Heart left ventricle (tissue), 16 donors: ENCODE measurements at regions not wholly inside any gene's neighbourhood (a gene's known extent, or its start where the extent isn't known, plus 50 kb on each side); places are given as distances from the start of the nearest gene placed in this dataset.
A peak's percentile ranks its signal among the peaks of the same experiment; 100 is the strongest.

Experiments
- ATAC-seq, 4 donors: fragments of 200-7000 bp; cut with Tn5 transposase; one replicate each; pipeline ENCODE4 v1.9.1; 2020 to 2022; ENCODE audit warnings: moderate library complexity in 4 of 4, mild to moderate bottlenecking in 3 of 4, moderate number of reproducible peaks in 1 of 4
- DNase-seq, 5 donors: peaks; one replicate each; pipeline ENCODE4 v3.0.0-alpha.2; 2020
- H3K27ac ChIP-seq, 12 donors: fragments of 200-600 bp; sonication (generic) in 4 of 12; one replicate each; pipeline versions ENCODE4 v1.5.0 to v1.8.0; 2016 to 2022; ENCODE audit warnings: mild to moderate bottlenecking in 2 of 12
- H3K27me3 ChIP-seq, 9 donors: fragments of 200-600 bp; sonication (generic) in 2 of 9; one replicate each; pipeline versions ENCODE4 v1.5.1 to v1.8.0; 2016 to 2022; ENCODE audit warnings: mild to moderate bottlenecking in 3 of 9
- H3K36me3 ChIP-seq, 9 donors: fragments of 200-600 bp; sonication (generic) in 2 of 9; one replicate each; pipeline versions ENCODE4 v1.5.0 to v1.8.0; 2018 to 2022; ENCODE audit warnings: mild to moderate bottlenecking in 2 of 9
- H3K4me1 ChIP-seq, 12 donors: fragments of 200-600 bp; sonication (generic) in 4 of 12; one replicate each; pipeline versions ENCODE4 v1.5.0 to v1.8.0; 2016 to 2022; ENCODE audit warnings: mild to moderate bottlenecking in 3 of 12
- H3K4me3 ChIP-seq, 12 donors: fragments of 200-600 bp; sonication (generic) in 4 of 12; one replicate each; pipeline versions ENCODE4 v1.5.0 to v1.8.0; 2017 to 2022; ENCODE audit warnings: mild to moderate bottlenecking in 9 of 12, moderate library complexity in 4 of 12
- H3K9me3 ChIP-seq, 12 donors: fragments of 200-600 bp; sonication (generic) in 4 of 12; one replicate each; pipeline versions ENCODE4 v1.5.0 to v1.8.0; 2016 to 2022; ENCODE audit warnings: mild to moderate bottlenecking in 1 of 12
- POLR2A ChIP-seq, 2 donors: fragments of 450-650 bp; IDR thresholded peaks; one replicate each; pipeline ENCODE4 v1.6.1; 2017; ENCODE audit warnings: antibody characterized with exemption in 2 of 2, mild to moderate bottlenecking in 2 of 2, moderate library complexity in 2 of 2
- WGBS, 4 donors: extraction: QIAGEN DNeasy Blood & Tissue Kit in 2 of 4; methylation state at CpG; one replicate each; pipeline versions ENCODE4 v1.1.5 to v1.1.7; 2013 to 2018; 5-methylcytosine and 5-hydroxymethylcytosine counted together
- intact Hi-C, 10 donors: fragments of 100-400 bp; cut with DNase I; formaldehyde crosslinking; loops; one replicate each; pipeline versions ENCODE4 v1.11.1 to v1.14.2; 2022
- TF ChIP-seq, protein P1 (sequence below), 12 donors: fragments of 200-600 bp; sonication (generic) in 4 of 12; IDR thresholded peaks; one replicate each; pipeline versions ENCODE4 v1.5.0 to v1.8.0; 2018 to 2022; ENCODE audit warnings: antibody characterized with exemption in 12 of 12, mild to moderate bottlenecking in 5 of 12
- donor health status: ischemic (EF 13 %, LVEDD 7.1; RV severe dilation, severe dysfunction).
- donor health status: healthy with polysubstance abuse.
- donor health status: DM: no; HTN: yes; CAD: no.
- donor health status: DM: no; HTN: no; CAD: no.
- donor health status: ischemic (EF 25% LVEDD 6.9; RV normal size, moderate dysfunction).
- donor health status: ischemic (EF 25% LVEDD 5.7; RV mildly dilated, moderate dysfunction).
- donor health status: healthy.
- donor health status: DM: yes; HTN: yes; CAD: no.
- donor health status: ischemic (EF 35%, LVEDD 5.7; RV mildly dilated, moderate dysfunction).
- donor health status: nonischemic (EF 11% LVEDD 7.7; RV severe dilation, severe dysfunction).
- donor health status: DM: yes; HTN: yes; CAD: no.
- donor health status: PGD.
- donor health status: ischemic (EF 29% LVEDD 5.4; RV normal size, mild dysfunction).
- donor health status: nonischemic (EF 23%, LVEDD 6.1; RV moderate dilation, normal function).

DNA sequence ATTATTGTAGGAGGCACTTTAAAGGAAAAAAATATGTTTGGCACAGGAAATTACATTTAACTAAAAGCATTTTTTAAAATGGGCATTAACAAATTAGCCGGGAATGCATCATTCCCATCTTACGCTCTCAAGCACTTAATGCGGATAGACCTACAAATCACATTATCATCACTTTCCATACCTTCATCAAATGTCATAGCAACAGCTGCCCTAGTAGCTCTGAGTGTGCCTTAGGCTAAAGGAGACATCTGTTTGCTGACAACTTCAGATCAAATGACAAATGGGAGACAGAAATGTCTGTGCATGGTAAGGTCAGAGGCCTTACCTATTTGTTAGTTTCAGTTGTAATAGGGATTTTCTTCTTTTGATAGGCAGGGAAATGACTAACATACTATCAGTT is 773.2 kb upstream of the SLC10A2 start:
- no peak overlapping the region for H3K27ac ChIP-seq
- TF ChIP-seq, protein P1, sequence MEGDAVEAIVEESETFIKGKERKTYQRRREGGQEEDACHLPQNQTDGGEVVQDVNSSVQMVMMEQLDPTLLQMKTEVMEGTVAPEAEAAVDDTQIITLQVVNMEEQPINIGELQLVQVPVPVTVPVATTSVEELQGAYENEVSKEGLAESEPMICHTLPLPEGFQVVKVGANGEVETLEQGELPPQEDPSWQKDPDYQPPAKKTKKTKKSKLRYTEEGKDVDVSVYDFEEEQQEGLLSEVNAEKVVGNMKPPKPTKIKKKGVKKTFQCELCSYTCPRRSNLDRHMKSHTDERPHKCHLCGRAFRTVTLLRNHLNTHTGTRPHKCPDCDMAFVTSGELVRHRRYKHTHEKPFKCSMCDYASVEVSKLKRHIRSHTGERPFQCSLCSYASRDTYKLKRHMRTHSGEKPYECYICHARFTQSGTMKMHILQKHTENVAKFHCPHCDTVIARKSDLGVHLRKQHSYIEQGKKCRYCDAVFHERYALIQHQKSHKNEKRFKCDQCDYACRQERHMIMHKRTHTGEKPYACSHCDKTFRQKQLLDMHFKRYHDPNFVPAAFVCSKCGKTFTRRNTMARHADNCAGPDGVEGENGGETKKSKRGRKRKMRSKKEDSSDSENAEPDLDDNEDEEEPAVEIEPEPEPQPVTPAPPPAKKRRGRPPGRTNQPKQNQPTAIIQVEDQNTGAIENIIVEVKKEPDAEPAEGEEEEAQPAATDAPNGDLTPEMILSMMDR (IDR thresholded peaks at IDR 0.05), result no peak
- TF ChIP-seq POLR2A (IDR thresholded peaks at IDR 0.05), result no peak
- H3K27me3 ChIP-seq, result no peaks in the 10 kb centered on the region
- DNase-seq (no peak), ATAC-seq (no peak)
- WGBS, 4 donors, result 85 to 90% (median 88%) methylated on average over 3 of the region's 3 CpGs
- H3K9me3 ChIP-seq, result no peaks in the 10 kb centered on the region
- no peaks in the 10 kb centered on the region for H3K36me3 ChIP-seq
- intact Hi-C loops, result no loop called here
- no peak overlapping the region for H3K4me3 ChIP-seq
- no peaks in the 10 kb centered on the region for H3K4me1 ChIP-seq

DNA sequence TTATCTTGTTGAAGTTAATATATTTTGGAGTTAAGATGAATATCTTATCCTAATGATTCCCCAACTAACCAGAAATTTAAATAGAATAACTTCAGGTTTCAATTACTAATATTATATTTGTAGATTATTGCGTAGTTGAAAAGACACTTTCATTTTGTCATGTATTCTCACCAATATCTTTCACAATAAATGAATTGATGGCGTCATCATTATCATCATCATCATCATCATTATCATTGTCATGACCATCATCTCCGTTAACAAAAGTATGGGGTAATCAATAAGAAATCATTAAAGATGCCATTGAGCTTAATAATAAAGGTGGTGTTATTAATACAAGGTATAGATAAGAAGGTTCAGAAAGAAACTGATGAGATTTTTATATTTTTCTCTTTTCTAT is 768.8 kb upstream of the SLC10A2 start:
- intact Hi-C loops, result no loop called here
- Histone ChIP-seq H3K27ac (no peak overlapping the region), H3K4me1 (no peaks in the 10 kb centered on the region), H3K36me3 (no peaks in the 10 kb centered on the region), H3K27me3 (no peaks in the 10 kb centered on the region), H3K9me3 (peaks cover 0 to 15% (median 0%) of the 10 kb centered on the region in 12 donors), H3K4me3 (no peak overlapping the region)
- DNase-seq (no peak), ATAC-seq (no peak)
- 91 to 95% (median 92%) methylated on average over 3 of the region's 3 CpGs for WGBS, 4 donors
- TF ChIP-seq POLR2A (IDR thresholded peaks at IDR 0.05), result no peak
- TF ChIP-seq, protein P1 (IDR thresholded peaks at IDR 0.05), result no peak

DNA sequence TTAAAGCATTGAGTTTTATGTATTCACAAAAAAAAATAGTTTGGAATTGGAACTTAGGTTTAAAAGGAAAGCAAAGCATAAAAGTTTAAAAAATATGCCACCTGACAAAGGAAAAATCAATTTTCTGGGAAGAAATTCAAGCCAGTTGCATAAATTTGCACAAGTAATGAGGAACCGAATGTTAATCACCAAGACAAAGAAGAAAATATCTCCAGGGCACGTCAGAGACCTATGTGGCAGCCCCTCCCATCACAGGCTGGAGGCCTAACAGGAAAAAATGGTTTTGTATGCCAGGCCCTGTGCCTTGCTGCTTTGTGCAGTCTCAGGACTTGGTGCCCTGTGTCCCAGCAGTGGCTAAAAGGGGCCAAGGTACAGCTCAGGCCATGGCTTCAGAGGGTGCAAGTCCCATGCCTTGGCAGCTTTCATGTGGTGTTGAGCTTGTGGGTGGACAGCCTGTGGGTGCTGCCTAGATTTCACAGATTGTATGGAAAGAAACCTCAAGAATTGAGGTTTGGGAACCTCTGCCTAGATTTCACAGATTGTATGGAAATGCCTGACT is 767.2 kb upstream of the SLC10A2 start:
- no peak for ATAC-seq
- intact Hi-C loops, result no loop called here
- Histone ChIP-seq H3K36me3 (no peaks in the 10 kb centered on the region), H3K27ac (no peak overlapping the region), H3K27me3 (no peaks in the 10 kb centered on the region), H3K4me3 (no peak overlapping the region), H3K9me3 (peaks cover 0 to 15% (median 0%) of the 10 kb centered on the region in 12 donors), H3K4me1 (no peaks in the 10 kb centered on the region)
- 64 to 84% (median 67%) methylated on average over 2 of the region's 2 CpGs for WGBS, 4 donors
- no peak for DNase-seq
- TF ChIP-seq POLR2A (IDR thresholded peaks at IDR 0.05), result no peak
- TF ChIP-seq, protein P1 (IDR thresholded peaks at IDR 0.05), result no peak

DNA sequence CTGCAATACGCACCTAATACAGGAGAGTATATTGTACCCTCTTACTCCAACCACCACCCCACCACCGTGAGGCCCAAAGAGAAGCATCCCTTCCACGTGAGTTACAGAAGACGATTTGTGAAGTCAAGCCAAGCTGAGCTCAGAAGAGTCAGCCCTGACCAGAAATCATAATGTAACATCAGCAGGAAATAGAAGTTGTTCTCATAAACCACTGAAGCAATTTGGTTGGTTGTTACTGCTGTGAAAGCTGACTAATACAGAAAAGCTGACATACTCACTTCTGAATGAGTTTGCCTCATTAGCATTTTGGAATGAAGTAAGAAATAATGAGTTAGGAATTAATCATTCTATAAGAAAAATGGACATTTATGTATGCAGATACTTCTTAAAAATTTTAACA is 749.4 kb upstream of the SLC10A2 start:
- ATAC-seq, result peak in 1 of 4 donors; percentile 18
- 73 to 88% (median 76%) methylated on average over 4 of the region's 4 CpGs for WGBS, 4 donors
- no peaks in the 10 kb centered on the region for H3K36me3 ChIP-seq
- no peaks in the 10 kb centered on the region for H3K4me1 ChIP-seq
- no peak overlapping the region for H3K4me3 ChIP-seq
- intact Hi-C loops, result no loop called here
- H3K27me3 ChIP-seq, result no peaks in the 10 kb centered on the region
- no peak overlapping the region for H3K27ac ChIP-seq
- TF ChIP-seq POLR2A (IDR thresholded peaks at IDR 0.05), result no peak
- TF ChIP-seq, protein P1 (IDR thresholded peaks at IDR 0.05), result no peak
- peaks cover 0 to 7% (median 0%) of the 10 kb centered on the region in 12 donors for H3K9me3 ChIP-seq
- no peak for DNase-seq
